Activated T-cell treated with anti-CD3 and anti-CD28 coated beads, Interleukin-2, amount 50 U/mL, for 24 hours (primary cell): ENCODE measurements at regions not wholly inside any gene's neighbourhood (a gene's known extent, or its start where the extent isn't known, plus 50 kb on each side); places are given as distances from the start of the nearest gene placed in this dataset.
A peak's percentile ranks its signal among the peaks of the same experiment; 100 is the strongest.

ENCODE experiments used
- DNase-seq: peaks from one replicate; pipeline ENCODE4 v3.0.0-alpha.2; 2020
- H3K27ac Mint-ChIP-seq: 2 replicates; pipeline ENCODE4 v1.8.0; 2020; ENCODE audit warnings: mild to moderate bottlenecking, mixed read lengths
- H3K27me3 Mint-ChIP-seq: 2 replicates; pipeline ENCODE4 v1.8.0; 2020; ENCODE audit warnings: mixed read lengths
- H3K36me3 Mint-ChIP-seq: 2 replicates; pipeline ENCODE4 v1.8.0; 2020; ENCODE audit warnings: low read depth, mixed read lengths
- H3K4me1 Mint-ChIP-seq: 2 replicates; pipeline ENCODE4 v1.8.0; 2020; ENCODE audit warnings: low read depth, mixed read lengths
- H3K4me3 Mint-ChIP-seq: 2 replicates; pipeline ENCODE4 v1.8.0; 2020; ENCODE audit warnings: mild to moderate bottlenecking, moderate library complexity, mixed read lengths
- H3K9me3 Mint-ChIP-seq: 2 replicates; pipeline ENCODE4 v1.8.0; 2020; ENCODE audit warnings: mixed read lengths

DNA sequence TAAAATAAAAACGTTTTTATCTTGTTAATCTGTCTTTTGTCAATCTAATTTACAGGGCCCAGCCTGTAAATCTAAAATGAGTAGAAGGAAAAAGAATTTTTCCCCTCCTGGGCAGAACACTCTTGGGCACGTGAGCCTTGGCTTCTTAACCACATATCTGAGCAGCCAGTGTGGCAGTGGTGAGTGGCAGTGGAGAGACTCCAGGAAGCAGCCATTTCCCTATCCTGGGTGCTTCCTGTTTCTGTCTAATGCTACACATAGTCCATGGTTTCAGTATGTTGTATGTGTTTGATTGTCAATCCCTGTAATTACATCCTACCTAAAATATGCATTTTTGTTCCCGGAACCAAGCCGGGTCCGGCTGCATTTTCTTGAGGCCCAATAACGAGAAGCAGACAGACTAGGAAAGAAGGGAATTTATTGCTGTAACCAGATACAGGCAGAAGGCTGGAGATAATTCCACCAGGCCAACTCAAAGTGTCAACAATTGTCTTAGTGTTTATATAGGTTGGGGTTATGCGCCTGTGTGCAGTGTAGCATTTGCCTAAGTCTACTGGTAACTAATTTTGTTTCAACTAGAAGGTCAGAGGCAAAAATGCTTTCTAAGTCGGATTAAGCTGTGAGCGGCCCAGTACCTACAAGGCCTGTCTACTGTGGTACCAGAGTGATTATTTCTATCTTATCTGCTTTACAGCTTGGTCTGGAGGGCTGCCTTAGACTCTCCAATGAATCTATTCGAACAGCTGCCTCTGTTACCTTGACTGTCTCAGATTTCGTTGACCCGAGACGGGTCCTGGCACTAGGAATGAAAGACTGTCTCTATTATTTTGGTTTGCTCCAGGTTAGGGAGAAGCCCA lies 82.4 kb upstream of the RESF1 start:
- H3K36me3 Mint-ChIP-seq = peaks cover 19% of the 10 kb centered on the region
- H3K27me3 Mint-ChIP-seq = no peaks in the 10 kb centered on the region
- H3K27ac Mint-ChIP-seq = peak overlapping the region; percentile 69
- H3K4me1 Mint-ChIP-seq = peaks cover 39% of the 10 kb centered on the region
- H3K9me3 Mint-ChIP-seq = peaks cover 20% of the 10 kb centered on the region
- H3K4me3 Mint-ChIP-seq = no peak overlapping the region
- DNase-seq = no peak

- Mint-ChIP-seq H3K36me3 (peaks cover 19% of the 10 kb centered on the region), H3K4me1 (peaks cover 39% of the 10 kb centered on the region)
Observed at GRCh38 chr12:31875609-31875964, 83.6 kb upstream of the RESF1 start.

DNA sequence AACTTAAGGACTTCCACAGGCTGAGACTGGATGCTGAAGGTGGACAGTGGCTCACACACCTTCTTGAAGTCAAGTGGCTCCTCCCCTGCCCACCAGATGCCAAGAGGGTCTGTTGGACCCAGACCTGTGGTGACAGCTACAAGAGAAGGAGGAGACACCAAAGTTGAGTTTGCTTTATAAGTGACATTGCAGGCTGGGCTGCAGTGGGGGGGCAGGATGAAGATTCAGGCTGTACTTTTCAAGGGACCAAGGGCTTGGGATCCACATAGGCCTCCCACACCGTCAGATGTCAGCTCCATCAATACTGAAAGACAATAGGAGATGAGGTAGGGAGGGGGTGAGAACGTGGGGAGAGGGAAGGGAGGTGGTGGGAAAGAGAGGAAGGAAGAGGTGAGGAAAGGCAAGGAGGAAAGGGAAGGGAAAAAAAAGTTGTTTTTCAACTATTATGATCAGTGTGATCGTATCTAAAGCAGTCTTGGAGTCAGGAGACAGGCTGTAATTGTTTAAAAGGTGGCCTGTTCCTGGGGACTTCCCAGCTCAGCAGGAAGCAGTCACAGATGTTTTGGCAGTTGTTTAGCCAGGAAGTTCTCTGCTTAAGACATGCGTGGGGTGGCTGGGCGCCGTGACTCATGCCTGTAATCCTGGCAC lies 84.1 kb upstream of the RESF1 start:
- H3K4me3 Mint-ChIP-seq = peak overlapping the region; percentile 36
- H3K4me1 Mint-ChIP-seq = peaks cover 39% of the 10 kb centered on the region
- H3K36me3 Mint-ChIP-seq = peaks cover 19% of the 10 kb centered on the region
- H3K27me3 Mint-ChIP-seq = no peaks in the 10 kb centered on the region
- H3K27ac Mint-ChIP-seq = peak overlapping the region; percentile 94
- peak; percentile 74 for DNase-seq
- peaks cover 20% of the 10 kb centered on the region for H3K9me3 Mint-ChIP-seq

More at GRCh38 chr12:31875609-31875964, 83.6 kb upstream of the RESF1 start:
- no peak for DNase-seq
- Mint-ChIP-seq H3K4me3 (no peak overlapping the region), H3K27me3 (no peaks in the 10 kb centered on the region), H3K9me3 (peaks cover 20% of the 10 kb centered on the region), H3K27ac (peak overlapping the region; percentile 94)

DNA sequence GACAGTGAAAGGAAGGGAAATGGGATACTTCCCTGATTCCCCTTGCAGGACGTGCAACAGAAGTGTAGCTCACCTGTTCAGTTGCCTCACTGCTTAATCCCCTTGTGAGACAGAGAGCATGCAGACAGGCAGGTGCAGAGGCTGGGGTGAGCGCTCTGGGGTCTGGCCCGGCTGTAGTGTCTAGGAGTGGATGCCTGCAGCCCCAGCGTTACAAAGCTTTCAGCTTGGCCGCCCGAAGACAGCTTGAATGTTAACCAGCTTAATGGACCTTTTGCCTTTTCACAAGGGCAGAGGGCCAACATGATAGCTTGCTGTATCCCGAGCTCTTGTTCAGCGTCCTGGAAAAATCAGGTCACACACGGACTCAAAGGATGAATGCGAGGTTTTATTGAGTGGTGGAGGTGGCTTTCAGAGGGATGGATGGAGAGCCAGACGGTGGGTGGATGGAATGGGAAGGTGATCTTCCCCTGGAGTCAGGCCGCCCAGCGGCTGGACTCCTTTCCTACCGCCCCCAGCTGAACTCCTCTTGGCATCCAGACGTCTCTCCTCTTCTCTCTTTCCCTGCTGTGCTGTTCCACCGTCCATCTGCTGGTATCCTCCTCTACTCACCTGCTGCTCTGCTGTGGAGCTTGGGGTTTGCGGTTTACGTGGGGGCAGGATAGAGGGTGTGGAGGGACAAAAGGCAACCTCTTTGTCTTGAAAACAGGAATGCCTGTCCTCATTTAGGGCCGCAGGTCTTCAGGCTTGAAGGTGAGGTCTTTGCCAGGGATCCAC lies 86.2 kb upstream of the RESF1 start:
- peaks cover 13% of the 10 kb centered on the region for H3K9me3 Mint-ChIP-seq
- H3K27ac Mint-ChIP-seq = no peak overlapping the region
- H3K4me3 Mint-ChIP-seq = no peak overlapping the region
- no peak for DNase-seq
- H3K4me1 Mint-ChIP-seq = peaks cover 36% of the 10 kb centered on the region
- peaks cover 15% of the 10 kb centered on the region for H3K36me3 Mint-ChIP-seq
- no peaks in the 10 kb centered on the region for H3K27me3 Mint-ChIP-seq

DNA sequence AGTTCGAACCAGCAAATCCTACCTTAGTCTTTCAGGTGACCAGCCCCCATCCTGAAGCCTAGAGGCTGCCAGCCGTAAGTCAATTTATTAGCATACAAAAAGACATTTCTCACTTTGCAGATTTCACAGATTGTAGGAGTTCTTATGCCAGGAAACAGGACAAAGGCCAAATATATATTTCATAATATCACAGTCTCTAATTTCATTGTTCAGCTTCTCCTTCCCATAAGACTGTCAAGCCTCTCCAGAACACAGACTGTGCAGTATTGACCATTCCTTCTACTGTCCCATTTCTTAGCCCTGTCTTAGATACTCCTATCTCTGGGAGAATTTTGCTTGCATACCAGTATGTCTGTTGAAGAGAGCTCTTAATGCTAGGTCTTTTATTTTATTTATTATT lies 89.2 kb upstream of the RESF1 start:
- no peak overlapping the region for H3K4me3 Mint-ChIP-seq
- H3K27ac Mint-ChIP-seq = no peak overlapping the region
- peaks cover 21% of the 10 kb centered on the region for H3K4me1 Mint-ChIP-seq
- peaks cover 6% of the 10 kb centered on the region for H3K36me3 Mint-ChIP-seq
- peaks cover 9% of the 10 kb centered on the region for H3K9me3 Mint-ChIP-seq
- H3K27me3 Mint-ChIP-seq = no peaks in the 10 kb centered on the region
- no peak for DNase-seq

GRCh38 chr12:31868965-31869364 lies 90.2 kb upstream of the RESF1 start:
- no peaks in the 10 kb centered on the region for H3K36me3 Mint-ChIP-seq
- H3K9me3 Mint-ChIP-seq = peaks cover 5% of the 10 kb centered on the region
- no peak overlapping the region for H3K4me3 Mint-ChIP-seq
- H3K4me1 Mint-ChIP-seq = peaks cover 11% of the 10 kb centered on the region
- DNase-seq = no peak
- no peaks in the 10 kb centered on the region for H3K27me3 Mint-ChIP-seq
- no peak overlapping the region for H3K27ac Mint-ChIP-seq

DNA sequence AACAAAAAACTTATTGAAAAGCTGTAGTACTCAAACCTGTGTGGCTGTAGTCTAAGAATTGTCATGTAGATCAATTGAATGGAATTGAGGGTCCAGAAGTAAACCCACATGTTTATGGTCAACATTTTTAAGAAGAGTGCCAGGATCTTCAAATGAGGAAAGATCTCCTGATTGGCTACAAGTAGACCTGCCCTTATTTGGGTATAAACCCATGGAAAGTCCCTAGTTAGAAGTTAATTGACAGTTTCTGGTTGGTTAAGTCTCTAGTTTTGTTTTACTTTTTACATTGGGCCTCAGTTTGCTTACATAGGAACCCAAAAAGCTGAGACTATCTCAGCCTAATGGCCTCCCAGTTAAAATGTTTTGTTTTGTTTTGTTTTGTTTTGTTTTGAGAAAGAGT lies 91.9 kb upstream of the RESF1 start:
- peaks cover 6% of the 10 kb centered on the region for H3K4me1 Mint-ChIP-seq
- H3K27ac Mint-ChIP-seq = no peak overlapping the region
- H3K4me3 Mint-ChIP-seq = no peak overlapping the region

DNA sequence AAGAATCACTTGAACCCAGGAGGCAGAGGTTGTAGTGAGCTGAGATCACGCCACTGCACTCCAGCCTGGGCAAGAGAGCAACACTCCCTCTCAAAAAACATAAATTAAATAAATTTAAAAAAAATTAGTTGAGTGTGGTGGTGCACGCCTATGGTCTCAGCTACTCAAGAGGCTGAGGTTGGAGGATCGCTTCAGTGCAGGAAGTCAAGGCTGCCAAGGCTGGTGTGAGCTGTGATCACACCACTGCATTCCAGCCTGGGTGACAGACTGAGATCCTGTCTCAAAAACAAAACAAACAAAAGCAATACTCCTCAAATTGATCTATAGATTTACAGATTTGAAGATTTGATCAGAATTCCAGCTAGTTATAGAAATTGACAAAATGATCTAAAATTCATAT lies 92.7 kb upstream of the RESF1 start:
- no peak overlapping the region for H3K4me3 Mint-ChIP-seq
- no peak for DNase-seq
- H3K27me3 Mint-ChIP-seq = no peaks in the 10 kb centered on the region
- H3K27ac Mint-ChIP-seq = no peak overlapping the region
- no peaks in the 10 kb centered on the region for H3K36me3 Mint-ChIP-seq
- H3K9me3 Mint-ChIP-seq = peaks cover 1% of the 10 kb centered on the region
- peaks cover 8% of the 10 kb centered on the region for H3K4me1 Mint-ChIP-seq

More for the DNA sequence above, 91.9 kb upstream of the RESF1 start:
- H3K27me3 Mint-ChIP-seq = no peaks in the 10 kb centered on the region
- no peaks in the 10 kb centered on the region for H3K36me3 Mint-ChIP-seq
- no peak for DNase-seq
- H3K9me3 Mint-ChIP-seq = peaks cover under 1% of the 10 kb centered on the region

DNA sequence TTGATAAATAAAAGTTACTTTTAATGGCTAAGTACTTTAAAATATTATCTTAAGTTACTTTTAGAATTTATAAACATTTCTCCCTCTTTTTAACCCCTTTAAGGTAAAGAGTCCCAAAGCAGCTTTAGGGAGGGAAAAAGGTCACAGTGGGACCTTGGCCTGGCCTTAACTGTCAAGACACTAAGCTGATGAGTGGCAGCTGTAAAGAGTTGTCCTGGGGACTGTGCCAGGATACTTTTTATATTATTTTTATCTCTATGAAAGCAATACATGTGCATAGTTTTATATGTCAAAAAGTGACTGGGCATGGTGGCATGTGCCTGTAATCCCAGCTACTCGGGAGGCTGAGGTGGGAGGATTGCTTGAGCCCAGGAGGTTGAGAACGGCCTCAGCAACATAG lies 94.2 kb upstream of the RESF1 start:
- DNase-seq = no peak
- H3K36me3 Mint-ChIP-seq = no peaks in the 10 kb centered on the region
- peaks cover 18% of the 10 kb centered on the region for H3K4me1 Mint-ChIP-seq
- H3K4me3 Mint-ChIP-seq = no peak overlapping the region
- peaks cover 6% of the 10 kb centered on the region for H3K9me3 Mint-ChIP-seq
- no peak overlapping the region for H3K27ac Mint-ChIP-seq
- H3K27me3 Mint-ChIP-seq = no peaks in the 10 kb centered on the region

GRCh38 chr12:31861360-31861759 lies 97.9 kb upstream of the RESF1 start:
- Mint-ChIP-seq H3K27ac (peak overlapping the region; percentile 40), H3K36me3 (no peaks in the 10 kb centered on the region), H3K4me3 (no peak overlapping the region), H3K4me1 (peaks cover 24% of the 10 kb centered on the region), H3K9me3 (peaks cover 8% of the 10 kb centered on the region), H3K27me3 (no peaks in the 10 kb centered on the region)
- no peak for DNase-seq

- DNase-seq = no peak
- H3K4me1 Mint-ChIP-seq = peaks cover 24% of the 10 kb centered on the region
- no peak overlapping the region for H3K27ac Mint-ChIP-seq
- no peaks in the 10 kb centered on the region for H3K36me3 Mint-ChIP-seq
- H3K27me3 Mint-ChIP-seq = no peaks in the 10 kb centered on the region
- no peak overlapping the region for H3K4me3 Mint-ChIP-seq
- H3K9me3 Mint-ChIP-seq = peaks cover 8% of the 10 kb centered on the region
Observed at GRCh38 chr12:31860401-31860800, 98.8 kb upstream of the RESF1 start.

- no peak overlapping the region for H3K4me3 Mint-ChIP-seq
- H3K9me3 Mint-ChIP-seq = peaks cover 8% of the 10 kb centered on the region
- H3K36me3 Mint-ChIP-seq = no peaks in the 10 kb centered on the region
- DNase-seq = no peak
- H3K27ac Mint-ChIP-seq = no peak overlapping the region
- H3K4me1 Mint-ChIP-seq = peaks cover 24% of the 10 kb centered on the region
- H3K27me3 Mint-ChIP-seq = no peaks in the 10 kb centered on the region
Observed at GRCh38 chr12:31859232-31859977, 99.8 kb upstream of the RESF1 start.

- DNase-seq = no peak
- Mint-ChIP-seq H3K27me3 (no peaks in the 10 kb centered on the region), H3K9me3 (peaks cover 28% of the 10 kb centered on the region), H3K4me3 (no peak overlapping the region), H3K4me1 (peaks cover 17% of the 10 kb centered on the region), H3K36me3 (peaks cover 3% of the 10 kb centered on the region), H3K27ac (no peak overlapping the region)
Observed at GRCh38 chr12:31855427-31855826, 103.8 kb upstream of the RESF1 start.

GRCh38 chr12:31853977-31854376 lies 105.2 kb upstream of the RESF1 start:
- DNase-seq = no peak
- Mint-ChIP-seq H3K4me3 (no peak overlapping the region), H3K4me1 (peaks cover 4% of the 10 kb centered on the region), H3K9me3 (peaks cover 24% of the 10 kb centered on the region), H3K27me3 (no peaks in the 10 kb centered on the region), H3K27ac (no peak overlapping the region), H3K36me3 (peaks cover 4% of the 10 kb centered on the region)
